ENCODE measurements at regions not wholly inside any gene's neighbourhood (a gene's known extent, or its start where the extent isn't known, plus 50 kb on each side); places are given as distances from the start of the nearest gene placed in this dataset.

- Histone ChIP-seq H3K27me3 (ENCODE audit: control insufficient read depth, low read length) (no peaks in the 10 kb centered on the region), H3K9me2 (replicated peaks; ENCODE audit: control insufficient read depth, low read length) (no peaks in the 10 kb centered on the region), H3K36me3 (ENCODE audit: control insufficient read depth, low read length) (no peaks in the 10 kb centered on the region), H3K4me2 (ENCODE audit: low read length) (no peak overlapping the region), H3K4me1 (ENCODE audit: control insufficient read depth, low read length) (no peaks in the 10 kb centered on the region), H3K27ac (ENCODE audit: low read depth, low read length) (no peak overlapping the region), H3K9me3 (ENCODE audit: control insufficient read depth, insufficient read depth, low read length) (0 out of 2 replicates have a peak, but pooled peaks cover 3% of the 10 kb centered on the region), H4K20me1 (ENCODE audit: control insufficient read depth, insufficient read depth, low read depth, low read length) (no peaks in the 10 kb centered on the region), H3F3A (ENCODE audit: control insufficient read depth, insufficient read depth) (no peaks in the 10 kb centered on the region), H3K4me3 (ENCODE audit: low read length) (no peak overlapping the region), H3K79me2 (ENCODE audit: control insufficient read depth, low read length) (no peaks in the 10 kb centered on the region)
- TF ChIP-seq CTCF (IDR thresholded peaks at IDR 0.05; ENCODE audit: low read depth, low read length, poor library complexity, severe bottlenecking) (no peak), EZH2phosphoT487 (IDR thresholded peaks at IDR 0.05; ENCODE audit: borderline replicate concordance, low read length) (no peak)
These were observed 920.9 kb downstream of the RPS29 start for GRCh38 chr14:48665077-48665784.

GRCh38 chr14:48643241-48643640 lies 942.9 kb downstream of the RPS29 start:
- Histone ChIP-seq H3K27me3 (ENCODE audit: control insufficient read depth, low read length) (no peaks in the 10 kb centered on the region), H3F3A (ENCODE audit: control insufficient read depth, insufficient read depth) (no peaks in the 10 kb centered on the region), H3K4me3 (ENCODE audit: low read length) (no peak overlapping the region), H3K4me2 (ENCODE audit: low read length) (no peak overlapping the region), H3K9me3 (ENCODE audit: control insufficient read depth, insufficient read depth, low read length) (no peaks in the 10 kb centered on the region), H4K20me1 (ENCODE audit: control insufficient read depth, insufficient read depth, low read depth, low read length) (no peaks in the 10 kb centered on the region), H3K9me2 (replicated peaks; ENCODE audit: control insufficient read depth, low read length) (no peaks in the 10 kb centered on the region), H3K27ac (ENCODE audit: low read depth, low read length) (no peak overlapping the region), H3K79me2 (ENCODE audit: control insufficient read depth, low read length) (no peaks in the 10 kb centered on the region), H3K4me1 (ENCODE audit: control insufficient read depth, low read length) (no peaks in the 10 kb centered on the region), H3K36me3 (ENCODE audit: control insufficient read depth, low read length) (no peaks in the 10 kb centered on the region)
- no peak for TF ChIP-seq EZH2phosphoT487 (IDR thresholded peaks at IDR 0.05; ENCODE audit: borderline replicate concordance, low read length)
- TF ChIP-seq CTCF (IDR thresholded peaks at IDR 0.05; ENCODE audit: low read depth, low read length, poor library complexity, severe bottlenecking), result no peak

- Histone ChIP-seq H3K79me2 (ENCODE audit: control insufficient read depth, low read length) (no peaks in the 10 kb centered on the region), H3K36me3 (ENCODE audit: control insufficient read depth, low read length) (no peaks in the 10 kb centered on the region), H3K4me1 (ENCODE audit: control insufficient read depth, low read length) (peaks cover 36% of the 10 kb centered on the region), H3K27me3 (ENCODE audit: control insufficient read depth, low read length) (no peaks in the 10 kb centered on the region), H3K9me2 (replicated peaks; ENCODE audit: control insufficient read depth, low read length) (no peaks in the 10 kb centered on the region), H3K27ac (ENCODE audit: low read depth, low read length) (peak overlapping the region; percentile 35; the same call in 1 of the 2 replicates), H3K4me3 (ENCODE audit: low read length) (peak overlapping the region; percentile 10; the same call in 1 of the 2 replicates), H4K20me1 (ENCODE audit: control insufficient read depth, insufficient read depth, low read depth, low read length) (no peaks in the 10 kb centered on the region), H3K9me3 (ENCODE audit: control insufficient read depth, insufficient read depth, low read length) (no peaks in the 10 kb centered on the region), H3K4me2 (ENCODE audit: low read length) (peak overlapping the region; percentile 35), H3F3A (ENCODE audit: control insufficient read depth, insufficient read depth) (no peaks in the 10 kb centered on the region)
- TF ChIP-seq CTCF (IDR thresholded peaks at IDR 0.05; ENCODE audit: low read depth, low read length, poor library complexity, severe bottlenecking) (no peak), EZH2phosphoT487 (IDR thresholded peaks at IDR 0.05; ENCODE audit: borderline replicate concordance, low read length) (no peak)
These were observed 953.5 kb upstream of the MDGA2 start for GRCh38 chr14:48628870-48629269.
